ENCODE measurements at regions not wholly inside any gene's neighbourhood (a gene's known extent, or its start where the extent isn't known, plus 50 kb on each side); places are given as distances from the start of the nearest gene placed in this dataset.

- DNase-seq (ENCODE audit: low spot score) (no peak), ATAC-seq (ENCODE audit: low read depth) (no peak)
- Histone ChIP-seq H3K27me3 (ENCODE audit: insufficient read depth, poor library complexity, severe bottlenecking) (no peaks in the 10 kb centered on the region), H3K36me3 (ENCODE audit: low read depth) (no peaks in the 10 kb centered on the region), H3K27ac (ENCODE audit: poor library complexity, severe bottlenecking) (no peak overlapping the region), H3K4me1 (ENCODE audit: insufficient read depth, poor library complexity, severe bottlenecking) (no peaks in the 10 kb centered on the region), H3K4me3 (ENCODE audit: severe bottlenecking) (no peak overlapping the region), H3K9me3 (ENCODE audit: severe bottlenecking) (no peaks in the 10 kb centered on the region)
- TF ChIP-seq CTCF (IDR thresholded peaks at IDR 0.05; ENCODE audit: poor library complexity, severe bottlenecking), result no peak
These were observed 252.4 kb upstream of the FAT4 start for GRCh38 chr4:125062115-125063050.

GRCh38 chr4:125060376-125060775 lies 254.4 kb upstream of the FAT4 start:
- H3K9me3 ChIP-seq (ENCODE audit: severe bottlenecking), result no peaks in the 10 kb centered on the region
- H3K36me3 ChIP-seq (ENCODE audit: low read depth), result no peaks in the 10 kb centered on the region
- H3K4me3 ChIP-seq (ENCODE audit: severe bottlenecking), result no peak overlapping the region
- no peak overlapping the region for H3K27ac ChIP-seq (ENCODE audit: poor library complexity, severe bottlenecking)
- TF ChIP-seq CTCF (IDR thresholded peaks at IDR 0.05; ENCODE audit: poor library complexity, severe bottlenecking), result no peak
- no peaks in the 10 kb centered on the region for H3K4me1 ChIP-seq (ENCODE audit: insufficient read depth, poor library complexity, severe bottlenecking)
- H3K27me3 ChIP-seq (ENCODE audit: insufficient read depth, poor library complexity, severe bottlenecking), result no peaks in the 10 kb centered on the region
- ATAC-seq (ENCODE audit: low read depth) (no peak), DNase-seq (ENCODE audit: low spot score) (no peak)

- Histone ChIP-seq H3K27ac (ENCODE audit: poor library complexity, severe bottlenecking) (no peak overlapping the region), H3K36me3 (ENCODE audit: low read depth) (no peaks in the 10 kb centered on the region; the same call in 1 of the 2 replicates), H3K27me3 (ENCODE audit: insufficient read depth, poor library complexity, severe bottlenecking) (no peaks in the 10 kb centered on the region), H3K4me3 (ENCODE audit: severe bottlenecking) (no peak overlapping the region), H3K4me1 (ENCODE audit: insufficient read depth, poor library complexity, severe bottlenecking) (no peaks in the 10 kb centered on the region), H3K9me3 (ENCODE audit: severe bottlenecking) (no peaks in the 10 kb centered on the region)
- no peak for TF ChIP-seq CTCF (IDR thresholded peaks at IDR 0.05; ENCODE audit: poor library complexity, severe bottlenecking)
- DNase-seq (ENCODE audit: low spot score), result no peak
- no peak for ATAC-seq (ENCODE audit: low read depth)
These were observed 265.0 kb upstream of the FAT4 start for GRCh38 chr4:125049711-125050110.

GRCh38 chr4:125045311-125045710 lies 269.4 kb upstream of the FAT4 start:
- no peaks in the 10 kb centered on the region for H3K27me3 ChIP-seq (ENCODE audit: insufficient read depth, poor library complexity, severe bottlenecking)
- no peaks in the 10 kb centered on the region for H3K9me3 ChIP-seq (ENCODE audit: severe bottlenecking)
- H3K27ac ChIP-seq (ENCODE audit: poor library complexity, severe bottlenecking), result no peak overlapping the region
- TF ChIP-seq CTCF (IDR thresholded peaks at IDR 0.05; ENCODE audit: poor library complexity, severe bottlenecking), result no peak
- H3K36me3 ChIP-seq (ENCODE audit: low read depth), result no peaks in the 10 kb centered on the region; the same call in 1 of the 2 replicates
- H3K4me1 ChIP-seq (ENCODE audit: insufficient read depth, poor library complexity, severe bottlenecking), result peaks cover 16% of the 10 kb centered on the region
- H3K4me3 ChIP-seq (ENCODE audit: severe bottlenecking), result no peak overlapping the region
- ATAC-seq (ENCODE audit: low read depth) (no peak), DNase-seq (ENCODE audit: low spot score) (no peak)

- Histone ChIP-seq H3K27me3 (ENCODE audit: insufficient read depth, poor library complexity, severe bottlenecking) (no peaks in the 10 kb centered on the region), H3K27ac (ENCODE audit: poor library complexity, severe bottlenecking) (no peak overlapping the region), H3K9me3 (ENCODE audit: severe bottlenecking) (no peaks in the 10 kb centered on the region), H3K4me1 (ENCODE audit: insufficient read depth, poor library complexity, severe bottlenecking) (peaks cover 16% of the 10 kb centered on the region), H3K36me3 (ENCODE audit: low read depth) (no peaks in the 10 kb centered on the region; the same call in 1 of the 2 replicates), H3K4me3 (ENCODE audit: severe bottlenecking) (no peak overlapping the region)
- DNase-seq (ENCODE audit: low spot score) (no peak), ATAC-seq (ENCODE audit: low read depth) (no peak)
- no peak for TF ChIP-seq CTCF (IDR thresholded peaks at IDR 0.05; ENCODE audit: poor library complexity, severe bottlenecking)
These were observed 269.9 kb upstream of the FAT4 start for GRCh38 chr4:125044886-125045285.

All from RWPE2 (cell line).